ENCODE measurements at regions not wholly inside any gene's neighbourhood (a gene's known extent, or its start where the extent isn't known, plus 50 kb on each side); places are given as distances from the start of the nearest gene placed in this dataset.

GRCh38 chr4:149993030-149993429 lies 85.2 kb upstream of the DCLK2 start:
- Histone ChIP-seq H3K27ac (no peak overlapping the region), H3K27me3 (ENCODE audit: insufficient read depth, low read depth, severe bottlenecking) (no peaks in the 10 kb centered on the region), H3K9me3 (ENCODE audit: severe bottlenecking) (no peaks in the 10 kb centered on the region), H3K36me3 (no peaks in the 10 kb centered on the region), H3K4me3 (ENCODE audit: low read depth, low read length) (no peak overlapping the region)
- DNase-seq: no peak
- TF ChIP-seq CTCF (IDR thresholded peaks at IDR 0.05; ENCODE audit: low read depth, low read length): no peak

- no peaks in the 10 kb centered on the region for H3K36me3 ChIP-seq
- H3K9me3 ChIP-seq (ENCODE audit: severe bottlenecking): no peaks in the 10 kb centered on the region
- H3K4me3 ChIP-seq (ENCODE audit: low read depth, low read length): no peak overlapping the region
- H3K27ac ChIP-seq: no peak overlapping the region
- H3K27me3 ChIP-seq (ENCODE audit: insufficient read depth, low read depth, severe bottlenecking): no peaks in the 10 kb centered on the region
- TF ChIP-seq CTCF (IDR thresholded peaks at IDR 0.05; ENCODE audit: low read depth, low read length): no peak
- DNase-seq: no peak
Observed at GRCh38 chr4:149995134-149995756, 83.0 kb upstream of the DCLK2 start.

GRCh38 chr4:149997881-149998421 lies 80.3 kb upstream of the DCLK2 start:
- H3K4me3 ChIP-seq (ENCODE audit: low read depth, low read length): no peak overlapping the region
- H3K36me3 ChIP-seq: no peaks in the 10 kb centered on the region
- H3K27me3 ChIP-seq (ENCODE audit: insufficient read depth, low read depth, severe bottlenecking): no peaks in the 10 kb centered on the region
- no peak overlapping the region for H3K27ac ChIP-seq
- H3K9me3 ChIP-seq (ENCODE audit: severe bottlenecking): no peaks in the 10 kb centered on the region
- no peak for DNase-seq
- no peak for TF ChIP-seq CTCF (IDR thresholded peaks at IDR 0.05; ENCODE audit: low read depth, low read length)

- Histone ChIP-seq H3K36me3 (no peaks in the 10 kb centered on the region), H3K4me3 (ENCODE audit: low read depth, low read length) (no peak overlapping the region), H3K9me3 (ENCODE audit: severe bottlenecking) (no peaks in the 10 kb centered on the region), H3K27me3 (ENCODE audit: insufficient read depth, low read depth, severe bottlenecking) (no peaks in the 10 kb centered on the region), H3K27ac (no peak overlapping the region)
- DNase-seq: peak; percentile 47
- peak; percentile 78 for TF ChIP-seq CTCF (IDR thresholded peaks at IDR 0.05; ENCODE audit: low read depth, low read length)
Observed at GRCh38 chr4:149999485-150000074, 78.7 kb upstream of the DCLK2 start.

GRCh38 chr4:150001815-150002214 lies 76.4 kb upstream of the DCLK2 start:
- H3K9me3 ChIP-seq (ENCODE audit: severe bottlenecking): no peaks in the 10 kb centered on the region
- no peak for DNase-seq
- H3K4me3 ChIP-seq (ENCODE audit: low read depth, low read length): no peak overlapping the region
- no peaks in the 10 kb centered on the region for H3K36me3 ChIP-seq
- H3K27ac ChIP-seq: no peak overlapping the region
- no peak for TF ChIP-seq CTCF (IDR thresholded peaks at IDR 0.05; ENCODE audit: low read depth, low read length)
- no peaks in the 10 kb centered on the region for H3K27me3 ChIP-seq (ENCODE audit: insufficient read depth, low read depth, severe bottlenecking)

All from WERI-Rb-1 (cell line).